Neural progenitor cell (in vitro differentiated cells): ENCODE measurements at regions not wholly inside any gene's neighbourhood (a gene's known extent, or its start where the extent isn't known, plus 50 kb on each side); places are given as distances from the start of the nearest gene placed in this dataset.

Source experiments
- DNase-seq: peaks from one replicate; pipeline ENCODE4 v3.0.0-alpha.2; 2016; ENCODE audit warnings: low spot score
- H2AFZ ChIP-seq: fragments of 200-600 bp; sonication (generic); replicated peaks from 2 replicates; pipeline ENCODE4 v1.6.1; 2016; ENCODE audit warnings: antibody characterized with exemption
- H3F3A ChIP-seq: fragments of 200-600 bp; sonication (generic); 2 replicates; pipeline ENCODE4 v1.6.1; 2016; ENCODE audit warnings: antibody characterized with exemption, low read depth
- H3K27ac ChIP-seq: fragments of 200-600 bp; sonication (generic); 2 replicates; pipeline ENCODE4 v1.5.1; 2016; ENCODE audit warnings: mild to moderate bottlenecking
- H3K27me3 ChIP-seq: fragments of 200-600 bp; sonication (generic); 2 replicates; pipeline ENCODE4 v1.6.1; 2016; ENCODE audit warnings: mild to moderate bottlenecking, moderate library complexity
- H3K36me3 ChIP-seq: fragments of 200-600 bp; sonication (generic); 2 replicates; pipeline ENCODE4 v1.5.1; 2016
- H3K4me1 ChIP-seq: fragments of 200-600 bp; sonication (generic); 2 replicates; pipeline ENCODE4 v1.6.1; 2016; ENCODE audit warnings: mixed run types
- H3K4me2 ChIP-seq: fragments of 200-600 bp; sonication (generic); 2 replicates; pipeline ENCODE4 v1.6.1; 2016
- H3K4me3 ChIP-seq: fragments of 200-600 bp; sonication (generic); 2 replicates; pipeline ENCODE4 v1.5.1; 2016
- H3K79me2 ChIP-seq: fragments of 200-600 bp; sonication (generic); 2 replicates; pipeline ENCODE4 v1.6.1; 2016; ENCODE audit warnings: low read depth
- H3K9ac ChIP-seq: fragments of 200-600 bp; sonication (generic); 2 replicates; pipeline ENCODE4 v1.6.1; 2016
- H3K9me3 ChIP-seq: fragments of 200-600 bp; sonication (generic); 2 replicates; pipeline ENCODE4 v1.5.1; 2016; ENCODE audit warnings: low read depth
- H4K20me1 ChIP-seq: fragments of 200-600 bp; sonication (generic); 2 replicates; pipeline ENCODE4 v1.6.1; 2016; ENCODE audit warnings: low read depth
- H3K27ac Mint-ChIP-seq: 3 replicates; pipeline ENCODE4 v1.8.0; 2021; ENCODE audit warnings: mixed read lengths
- H3K27me3 Mint-ChIP-seq: 2 replicates; pipeline ENCODE4 v1.8.0; 2022; ENCODE audit warnings: low read depth, mild to moderate bottlenecking, inconsistent platforms, moderate library complexity, mixed read lengths; ENCODE audit not compliant: insufficient read depth
- H3K36me3 Mint-ChIP-seq: 3 replicates; pipeline ENCODE4 v1.8.0; 2021; ENCODE audit warnings: mixed read lengths
- H3K4me1 Mint-ChIP-seq: 3 replicates; pipeline ENCODE4 v1.8.0; 2021; ENCODE audit warnings: mixed read lengths
- H3K4me3 Mint-ChIP-seq: 3 replicates; pipeline ENCODE4 v1.8.0; 2021; ENCODE audit warnings: mild to moderate bottlenecking, moderate library complexity, mixed read lengths
- H3K9me3 Mint-ChIP-seq: 3 replicates; pipeline ENCODE4 v1.8.0; 2020; ENCODE audit warnings: mixed read lengths
- EZH2 ChIP-seq: fragments of 200-600 bp; sonication (generic); IDR thresholded peaks from 2 replicates; pipeline ENCODE4 v1.6.1; 2017; ENCODE audit warnings: antibody characterized with exemption, mild to moderate bottlenecking, moderate library complexity
- EZH2phosphoT487 ChIP-seq: fragments of 200-600 bp; sonication (generic); IDR thresholded peaks from 2 replicates; pipeline ENCODE4 v1.6.1; 2017; ENCODE audit warnings: antibody characterized with exemption
- TF ChIP-seq, protein P1 (sequence below): fragments of 200-600 bp; sonication (generic); IDR thresholded peaks from 2 replicates; pipeline ENCODE4 v1.5.1; 2017; ENCODE audit warnings: antibody characterized with exemption, mild to moderate bottlenecking

DNA sequence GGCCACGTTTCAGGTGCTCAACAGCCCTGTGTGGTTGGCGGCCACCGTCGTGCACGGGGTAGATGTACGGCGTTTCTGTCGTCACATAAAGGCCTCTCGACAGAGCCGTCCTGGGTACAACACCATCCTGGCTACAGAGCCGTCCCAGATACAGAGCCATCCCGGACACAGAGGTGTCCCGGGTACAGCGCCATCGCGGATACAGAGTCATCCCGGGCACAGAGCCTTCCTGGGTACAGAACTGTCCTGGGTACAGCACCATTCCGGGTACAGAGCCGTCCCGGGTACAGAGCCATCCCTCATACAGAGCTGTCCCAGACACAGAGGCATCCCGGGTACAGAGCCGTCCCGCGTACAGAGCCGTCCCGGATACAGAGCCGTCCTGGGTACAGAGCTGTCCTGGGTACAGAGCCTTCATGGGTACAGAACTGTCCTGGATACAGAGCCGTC, 222.7 kb upstream of the SOX1 start:
- H3F3A ChIP-seq = peaks cover 4% of the 10 kb centered on the region
- H3K36me3 Mint-ChIP-seq = no peaks in the 10 kb centered on the region

GRCh38 chr13:111844682-111845081, 222.3 kb upstream of the SOX1 start:
- H3K27me3 Mint-ChIP-seq = peaks cover 3% of the 10 kb centered on the region
- H3K79me2 ChIP-seq = no peaks in the 10 kb centered on the region
- no peak overlapping the region for H3K4me3 Mint-ChIP-seq
- peaks cover 4% of the 10 kb centered on the region for H3F3A ChIP-seq
- H3K36me3 Mint-ChIP-seq = no peaks in the 10 kb centered on the region
- no peak overlapping the region for H3K4me2 ChIP-seq
- H3K9me3 ChIP-seq = no peaks in the 10 kb centered on the region
- H3K4me1 Mint-ChIP-seq = peaks cover 16% of the 10 kb centered on the region
- H3K9ac ChIP-seq = no peak overlapping the region
- H3K27me3 ChIP-seq = peaks cover 16% of the 10 kb centered on the region
- TF ChIP-seq EZH2phosphoT487 (no peak), EZH2 (no peak)
- TF ChIP-seq, protein P1, sequence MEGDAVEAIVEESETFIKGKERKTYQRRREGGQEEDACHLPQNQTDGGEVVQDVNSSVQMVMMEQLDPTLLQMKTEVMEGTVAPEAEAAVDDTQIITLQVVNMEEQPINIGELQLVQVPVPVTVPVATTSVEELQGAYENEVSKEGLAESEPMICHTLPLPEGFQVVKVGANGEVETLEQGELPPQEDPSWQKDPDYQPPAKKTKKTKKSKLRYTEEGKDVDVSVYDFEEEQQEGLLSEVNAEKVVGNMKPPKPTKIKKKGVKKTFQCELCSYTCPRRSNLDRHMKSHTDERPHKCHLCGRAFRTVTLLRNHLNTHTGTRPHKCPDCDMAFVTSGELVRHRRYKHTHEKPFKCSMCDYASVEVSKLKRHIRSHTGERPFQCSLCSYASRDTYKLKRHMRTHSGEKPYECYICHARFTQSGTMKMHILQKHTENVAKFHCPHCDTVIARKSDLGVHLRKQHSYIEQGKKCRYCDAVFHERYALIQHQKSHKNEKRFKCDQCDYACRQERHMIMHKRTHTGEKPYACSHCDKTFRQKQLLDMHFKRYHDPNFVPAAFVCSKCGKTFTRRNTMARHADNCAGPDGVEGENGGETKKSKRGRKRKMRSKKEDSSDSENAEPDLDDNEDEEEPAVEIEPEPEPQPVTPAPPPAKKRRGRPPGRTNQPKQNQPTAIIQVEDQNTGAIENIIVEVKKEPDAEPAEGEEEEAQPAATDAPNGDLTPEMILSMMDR = no peak
- H3K9me3 Mint-ChIP-seq = peaks cover 18% of the 10 kb centered on the region
- no peak overlapping the region for H2AFZ ChIP-seq
- H3K27ac Mint-ChIP-seq = no peak overlapping the region
- H3K36me3 ChIP-seq = no peaks in the 10 kb centered on the region
- H3K4me3 ChIP-seq = no peak overlapping the region
- no peak for DNase-seq
- H3K4me1 ChIP-seq = peaks cover 15% of the 10 kb centered on the region
- H3K27ac ChIP-seq = no peak overlapping the region
- H4K20me1 ChIP-seq = no peaks in the 10 kb centered on the region

More for the DNA sequence above, 222.7 kb upstream of the SOX1 start:
- H3K27me3 ChIP-seq = peaks cover 16% of the 10 kb centered on the region
- peaks cover 15% of the 10 kb centered on the region for H3K4me1 ChIP-seq
- no peaks in the 10 kb centered on the region for H3K79me2 ChIP-seq
- H3K9ac ChIP-seq = no peak overlapping the region
- H3K4me2 ChIP-seq = no peak overlapping the region
- Mint-ChIP-seq H3K27me3 (peaks cover 3% of the 10 kb centered on the region), H3K9me3 (peaks cover 18% of the 10 kb centered on the region), H3K4me3 (no peak overlapping the region), H3K4me1 (peaks cover 16% of the 10 kb centered on the region), H3K27ac (no peak overlapping the region)
- DNase-seq = no peak
- H3K36me3 ChIP-seq = no peaks in the 10 kb centered on the region
- H3K9me3 ChIP-seq = no peaks in the 10 kb centered on the region
- H3K4me3 ChIP-seq = no peak overlapping the region
- TF ChIP-seq EZH2phosphoT487 (no peak), EZH2 (no peak)
- TF ChIP-seq, protein P1 = no peak
- H3K27ac ChIP-seq = no peak overlapping the region
- H4K20me1 ChIP-seq = no peaks in the 10 kb centered on the region
- no peak overlapping the region for H2AFZ ChIP-seq

DNA sequence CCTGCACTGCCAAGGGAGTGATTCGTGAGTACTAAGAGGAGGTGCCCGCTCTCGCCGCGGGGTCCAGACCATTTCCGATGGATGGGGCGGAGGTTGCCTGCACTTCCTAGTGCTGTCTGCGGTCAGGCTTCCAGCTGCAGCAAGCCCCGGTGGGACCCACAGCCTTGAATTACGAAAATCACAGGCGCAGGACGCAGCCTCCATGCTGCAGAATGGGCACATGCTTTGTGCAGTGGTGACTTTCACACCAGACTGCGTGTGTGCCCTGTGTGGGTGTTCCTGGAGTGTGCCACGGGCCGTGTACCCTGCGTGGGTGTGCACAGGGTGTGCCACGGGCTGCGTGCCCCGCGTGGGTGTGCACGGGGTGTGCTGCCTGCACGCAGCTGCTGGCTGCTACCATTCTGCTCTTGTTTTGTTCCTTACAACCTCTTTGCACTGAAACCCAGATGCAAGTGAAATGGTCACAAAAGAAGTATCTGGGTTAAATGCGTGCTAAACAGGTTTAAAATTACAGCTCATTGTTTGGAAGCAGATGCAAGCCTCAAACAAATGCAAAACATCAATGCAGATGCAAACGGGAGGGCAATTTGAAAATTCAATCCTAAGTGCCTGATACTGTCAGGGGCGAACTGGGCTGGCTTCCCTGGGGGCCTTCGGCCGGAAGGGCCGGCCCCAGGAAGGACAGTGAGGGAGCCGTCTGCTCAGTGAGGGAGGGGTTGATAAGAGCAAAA, 221.2 kb upstream of the SOX1 start:
- Histone ChIP-seq H2AFZ (peak overlapping the region; percentile 93), H3K4me1 (peaks cover 15% of the 10 kb centered on the region), H3K4me2 (peak overlapping the region; percentile 65), H3K27ac (no peak overlapping the region), H3K4me3 (no peak overlapping the region), H3K27me3 (peaks cover 16% of the 10 kb centered on the region), H3K79me2 (no peaks in the 10 kb centered on the region), H3K36me3 (no peaks in the 10 kb centered on the region), H3K9ac (no peak overlapping the region), H3F3A (peaks cover 4% of the 10 kb centered on the region), H3K9me3 (no peaks in the 10 kb centered on the region), H4K20me1 (no peaks in the 10 kb centered on the region)
- Mint-ChIP-seq H3K9me3 (peaks cover 18% of the 10 kb centered on the region), H3K36me3 (no peaks in the 10 kb centered on the region), H3K4me1 (peaks cover 19% of the 10 kb centered on the region), H3K4me3 (no peak overlapping the region), H3K27ac (no peak overlapping the region), H3K27me3 (peaks cover 10% of the 10 kb centered on the region)
- no peak for DNase-seq
- TF ChIP-seq, protein P1 = no peak
- no peak for TF ChIP-seq EZH2
- no peak for TF ChIP-seq EZH2phosphoT487
